AG09319 (cell line): ENCODE measurements at regions not wholly inside any gene's neighbourhood (a gene's known extent, or its start where the extent isn't known, plus 50 kb on each side); places are given as distances from the start of the nearest gene placed in this dataset.

ENCODE experiments used
- DNase-seq: peaks from one replicate; pipeline ENCODE4 v3.0.0-alpha.2; 2010; ENCODE audit warnings: low read depth; ENCODE audit errors: extremely low read depth
- TF ChIP-seq, protein P1 (sequence below): IDR thresholded peaks from 2 replicates; pipeline ENCODE4 v1.5.1; 2011; ENCODE audit warnings: low read depth, mild to moderate bottlenecking, inconsistent platforms, low read length, moderate library complexity

DNA sequence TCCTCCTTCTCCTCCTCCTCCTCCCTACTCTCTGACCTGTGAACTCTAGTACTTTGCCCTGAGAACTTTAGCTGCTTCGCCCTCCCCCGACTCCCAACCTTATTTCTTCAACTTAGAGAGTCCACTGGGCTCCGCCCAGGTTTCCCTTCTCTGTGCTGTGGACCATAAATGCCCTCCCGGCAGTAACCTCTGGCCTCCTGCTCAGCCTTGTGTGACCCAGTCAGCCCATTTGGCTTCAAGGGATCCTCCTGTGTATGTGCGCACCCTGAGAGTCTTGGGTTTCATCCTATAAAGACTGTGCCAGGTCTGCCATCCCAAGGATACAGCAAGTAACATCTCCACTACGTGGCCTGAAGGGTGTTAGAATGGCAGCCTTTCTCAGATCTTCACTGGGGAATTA is 275.6 kb upstream of the C16orf82 start:
- DNase-seq, result no peak
- TF ChIP-seq, protein P1, sequence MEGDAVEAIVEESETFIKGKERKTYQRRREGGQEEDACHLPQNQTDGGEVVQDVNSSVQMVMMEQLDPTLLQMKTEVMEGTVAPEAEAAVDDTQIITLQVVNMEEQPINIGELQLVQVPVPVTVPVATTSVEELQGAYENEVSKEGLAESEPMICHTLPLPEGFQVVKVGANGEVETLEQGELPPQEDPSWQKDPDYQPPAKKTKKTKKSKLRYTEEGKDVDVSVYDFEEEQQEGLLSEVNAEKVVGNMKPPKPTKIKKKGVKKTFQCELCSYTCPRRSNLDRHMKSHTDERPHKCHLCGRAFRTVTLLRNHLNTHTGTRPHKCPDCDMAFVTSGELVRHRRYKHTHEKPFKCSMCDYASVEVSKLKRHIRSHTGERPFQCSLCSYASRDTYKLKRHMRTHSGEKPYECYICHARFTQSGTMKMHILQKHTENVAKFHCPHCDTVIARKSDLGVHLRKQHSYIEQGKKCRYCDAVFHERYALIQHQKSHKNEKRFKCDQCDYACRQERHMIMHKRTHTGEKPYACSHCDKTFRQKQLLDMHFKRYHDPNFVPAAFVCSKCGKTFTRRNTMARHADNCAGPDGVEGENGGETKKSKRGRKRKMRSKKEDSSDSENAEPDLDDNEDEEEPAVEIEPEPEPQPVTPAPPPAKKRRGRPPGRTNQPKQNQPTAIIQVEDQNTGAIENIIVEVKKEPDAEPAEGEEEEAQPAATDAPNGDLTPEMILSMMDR, result no peak

GRCh38 chr16:26795184-26795583 is 271.5 kb upstream of the C16orf82 start:
- TF ChIP-seq, protein P1, result peak; percentile 12; the same call in 1 of the 2 replicates
- no peak for DNase-seq

GRCh38 chr16:26801628-26802027 is 265.1 kb upstream of the C16orf82 start:
- DNase-seq, result no peak
- TF ChIP-seq, protein P1, result no peak

DNA sequence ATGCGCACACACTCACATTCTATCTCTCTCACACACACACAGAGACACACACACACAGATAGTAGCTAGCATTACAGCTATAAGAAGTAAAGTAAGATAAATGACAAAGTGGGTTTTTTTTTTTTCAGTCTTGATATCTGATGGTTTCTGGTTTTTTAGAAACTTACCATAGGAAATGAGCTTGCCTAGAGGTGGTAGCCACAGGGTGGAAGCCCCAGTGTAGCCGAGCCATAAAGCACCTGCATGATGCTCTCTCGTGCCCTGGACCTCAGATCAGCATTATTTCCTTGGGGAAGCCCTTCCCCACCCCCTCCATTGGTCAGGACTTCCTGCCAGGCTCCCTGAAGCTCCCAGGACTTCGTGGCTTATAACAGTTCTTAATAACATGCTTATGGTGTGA is 264.3 kb upstream of the C16orf82 start:
- DNase-seq, result no peak
- TF ChIP-seq, protein P1, result no peak

- TF ChIP-seq, protein P1, result no peak
- DNase-seq, result no peak
These were observed 263.8 kb upstream of the C16orf82 start for GRCh38 chr16:26802965-26803364.

DNA sequence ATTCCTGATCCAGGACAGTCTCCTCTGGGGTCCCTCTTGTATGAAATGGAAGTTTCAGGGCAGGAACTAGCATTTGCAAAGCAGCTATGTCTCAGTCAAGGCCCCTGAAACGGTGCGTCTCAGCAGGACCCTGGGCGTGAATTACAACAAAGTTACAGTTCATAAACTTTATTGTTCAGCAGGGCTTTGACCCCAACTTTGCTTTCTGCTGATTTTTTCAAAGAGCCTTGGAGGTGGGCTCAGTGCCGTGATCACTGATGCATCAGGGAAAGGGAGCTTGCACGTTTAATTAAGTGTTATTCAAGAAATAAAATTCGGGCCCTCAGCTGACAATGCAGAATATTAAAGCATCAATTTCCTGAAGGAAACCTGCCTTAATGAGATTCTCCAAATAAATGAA is 260.1 kb upstream of the C16orf82 start:
- TF ChIP-seq, protein P1, result no peak

GRCh38 chr16:26809461-26809860 is 257.3 kb upstream of the C16orf82 start:
- TF ChIP-seq, protein P1, result no peak
- no peak for DNase-seq

More for the DNA sequence above, 260.1 kb upstream of the C16orf82 start:
- DNase-seq, result no peak

- DNase-seq, result no peak
- TF ChIP-seq, protein P1, result no peak
These were observed 250.5 kb upstream of the C16orf82 start for GRCh38 chr16:26816266-26816665.
